GM12891 (cell line): ENCODE measurements at regions not wholly inside any gene's neighbourhood (a gene's known extent, or its start where the extent isn't known, plus 50 kb on each side); places are given as distances from the start of the nearest gene placed in this dataset.

ENCODE experiments used
- POLR2A ChIP-seq: IDR thresholded peaks from 2 replicates; pipeline ENCODE4 v1.6.1; 2011; ENCODE audit warnings: low read depth, low read length, control low read depth
- POLR2AphosphoS5 ChIP-seq: IDR thresholded peaks from 2 replicates; pipeline ENCODE4 v1.6.1; 2011; ENCODE audit warnings: low read depth, low read length, control low read depth
- TAF1 ChIP-seq: IDR thresholded peaks from 2 replicates; pipeline ENCODE4 v1.6.1; 2011; ENCODE audit warnings: low read depth, low read length, control low read depth

DNA sequence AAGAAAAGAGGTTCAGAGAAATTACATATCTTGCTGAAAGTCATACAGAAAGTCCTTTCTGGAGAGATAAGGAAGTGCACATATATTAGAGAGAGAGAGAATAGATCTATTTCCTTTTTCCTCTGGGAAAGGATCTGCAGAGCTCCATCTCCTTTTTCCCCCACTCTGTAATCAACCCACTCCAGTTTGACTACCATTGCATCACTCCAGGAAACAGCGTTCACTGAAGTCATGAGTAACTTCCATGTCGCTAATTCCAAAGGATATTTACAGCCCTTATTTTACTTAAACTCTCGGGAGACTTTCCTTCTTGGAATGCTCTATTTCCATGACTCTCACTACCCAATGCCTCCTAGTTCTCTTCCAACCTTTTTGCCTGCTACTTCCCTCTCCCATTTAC, 72.5 kb upstream of the PARP11 start:
- TF ChIP-seq TAF1 (no peak), POLR2A (no peak), POLR2AphosphoS5 (no peak)
